Cerebellar nuclear complex (tissue), 1 donor: ENCODE measurements at regions not wholly inside any gene's neighbourhood (a gene's known extent, or its start where the extent isn't known, plus 50 kb on each side); places are given as distances from the start of the nearest gene placed in this dataset.
"Not testable (repeated sequence)": the region's sequence is repeated elsewhere in the genome, so short reads cannot be mapped to it uniquely, and the experiment has no call there.

Source experiments
- DNase-seq, 2 experiments: peaks; one replicate each; lab custom pipeline; 2025; lab: John Stamatoyannopoulos, UW

DNA sequence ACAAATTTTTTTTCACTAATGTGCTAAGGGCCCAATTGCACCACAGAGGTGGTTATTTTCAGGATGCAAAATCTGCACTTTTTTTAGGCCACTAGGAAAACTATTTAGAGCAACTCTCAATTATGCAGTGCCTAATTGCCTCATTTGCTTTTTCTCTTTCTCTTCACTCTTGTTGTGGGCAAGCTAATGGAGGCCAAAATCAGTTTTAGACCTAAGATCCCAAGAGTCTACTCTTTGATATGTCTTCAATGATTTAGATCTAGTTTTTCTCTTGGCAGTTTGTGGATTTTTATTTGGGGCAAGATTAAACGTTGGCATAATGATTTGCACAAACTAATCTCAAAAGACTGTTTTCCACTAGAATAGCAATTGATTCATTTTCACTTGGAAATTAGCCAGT lies 1996.9 kb downstream of the LRRC4C start:
- DNase-seq = no peak

- no peak for DNase-seq
These were observed 1998.4 kb downstream of the LRRC4C start for GRCh38 chr11:39461066-39461465.

DNA sequence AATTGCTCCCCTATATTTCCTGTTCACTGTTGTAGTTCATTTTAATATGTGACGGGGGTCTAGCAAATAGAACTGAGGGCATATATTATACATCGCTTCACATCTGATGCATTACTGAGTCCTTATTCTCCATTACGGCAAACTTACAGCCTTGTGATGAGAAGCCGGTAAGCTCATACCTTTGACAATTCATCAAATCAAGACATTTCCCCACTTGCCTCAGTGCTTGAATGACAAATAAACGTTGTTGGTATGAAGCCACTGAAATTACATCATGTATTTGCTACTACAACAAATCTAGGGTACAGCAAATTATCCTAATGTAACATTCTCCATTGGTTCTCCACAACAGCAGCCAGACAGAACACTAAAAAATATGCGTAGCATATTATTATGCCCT lies 1999.8 kb downstream of the LRRC4C start:
- no peak for DNase-seq

- DNase-seq = no peak
These were observed 2001.0 kb downstream of the LRRC4C start for GRCh38 chr11:39458481-39458880.

DNA sequence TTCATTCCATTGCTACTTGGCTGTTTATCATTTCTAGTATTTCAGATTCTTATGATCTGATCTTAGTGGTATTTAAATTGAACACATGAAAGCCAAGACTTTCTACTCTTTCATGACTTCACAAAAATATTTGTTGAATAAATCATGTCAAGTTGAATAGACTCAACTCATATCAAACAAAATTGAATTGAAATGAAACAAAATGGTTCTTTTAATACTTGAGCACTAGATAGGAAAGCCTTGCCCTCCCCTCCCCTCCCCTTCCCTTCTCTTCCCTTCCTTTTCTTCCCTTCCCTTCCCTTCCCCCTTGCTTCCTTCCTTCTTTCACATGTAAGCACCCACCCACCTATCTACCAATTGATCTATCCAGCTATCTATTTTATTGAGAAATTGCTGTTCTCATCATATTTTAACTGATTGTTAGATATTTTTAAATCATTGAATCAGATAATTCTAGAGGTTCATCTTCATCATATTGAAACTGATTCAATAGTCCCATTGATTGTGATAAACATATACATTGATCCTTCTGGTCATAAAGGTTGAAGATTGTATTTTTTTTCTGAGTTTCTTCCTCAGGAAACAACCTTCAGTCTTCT lies 2015.9 kb downstream of the LRRC4C start:
- DNase-seq = no peak

DNA sequence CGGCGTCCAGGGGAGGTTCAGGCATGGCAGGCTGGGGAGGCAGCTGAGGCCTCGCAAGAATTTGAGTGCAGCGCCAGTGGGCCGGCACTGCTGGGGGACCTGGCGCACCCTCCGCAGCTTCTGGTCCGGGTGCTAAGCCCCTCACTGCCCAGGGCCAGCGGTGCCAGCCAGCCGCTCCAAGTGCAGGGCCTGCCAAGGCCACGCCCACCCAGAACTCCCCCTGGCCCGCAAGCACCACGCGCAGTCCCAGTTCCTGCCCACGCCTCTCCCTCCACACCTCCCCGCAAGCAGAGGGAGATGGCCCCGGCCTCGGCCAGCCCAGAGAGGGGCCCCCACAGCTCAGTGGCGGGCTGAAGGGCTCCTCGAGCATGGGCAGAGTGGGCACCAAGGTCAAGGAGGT lies 2017.3 kb downstream of the LRRC4C start:
- DNase-seq = no peak

DNA sequence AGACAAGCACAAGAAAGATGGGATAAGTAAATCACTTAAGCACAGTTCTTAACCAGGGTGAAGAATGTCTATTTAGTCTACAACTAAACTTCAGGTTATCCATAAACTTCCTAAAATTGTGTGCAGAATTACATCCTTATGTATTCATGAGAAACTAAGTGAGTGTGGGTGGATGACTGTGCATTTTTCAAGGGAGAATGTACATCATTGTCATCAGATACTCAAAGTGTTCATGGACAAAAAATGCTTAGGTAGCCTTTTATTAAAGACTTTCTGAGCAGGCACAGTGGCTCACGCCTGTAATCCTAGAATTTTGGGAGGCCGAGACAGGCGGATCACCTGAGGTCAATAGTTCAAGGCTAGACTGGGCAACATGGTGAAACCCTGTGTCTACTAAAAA lies 2023.8 kb downstream of the LRRC4C start:
- DNase-seq = no peak

GRCh38 chr11:39434466-39434865 lies 2025.0 kb downstream of the LRRC4C start:
- no peak for DNase-seq

- DNase-seq = no peak
These were observed 2026.5 kb downstream of the LRRC4C start for GRCh38 chr11:39432929-39433328.

- no peak for DNase-seq
These were observed 2034.2 kb downstream of the LRRC4C start for GRCh38 chr11:39425226-39425625.

- no peak for DNase-seq
These were observed 2047.3 kb downstream of the LRRC4C start for GRCh38 chr11:39412117-39412516.

DNA sequence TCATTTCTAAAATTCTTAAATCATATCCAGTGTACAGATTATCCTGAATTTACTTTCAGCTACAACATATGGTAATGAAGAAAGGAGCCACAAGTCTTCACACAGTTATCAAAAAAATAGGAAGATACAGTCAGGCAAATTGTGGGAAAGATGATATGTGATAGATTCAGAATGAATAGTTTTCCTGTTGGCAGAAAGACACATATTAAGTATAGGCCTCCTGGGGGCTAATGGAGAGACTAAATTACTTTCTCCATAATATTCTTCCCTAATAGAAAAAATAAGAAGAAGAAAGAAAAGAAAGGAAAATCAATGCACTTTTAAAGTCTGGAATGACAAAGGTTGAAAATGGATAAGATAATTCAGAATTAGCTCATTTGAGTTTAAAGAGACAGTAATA lies 2073.5 kb downstream of the LRRC4C start:
- no peak for DNase-seq

GRCh38 chr11:39374963-39375698 lies 2084.3 kb downstream of the LRRC4C start:
- DNase-seq = no peak

DNA sequence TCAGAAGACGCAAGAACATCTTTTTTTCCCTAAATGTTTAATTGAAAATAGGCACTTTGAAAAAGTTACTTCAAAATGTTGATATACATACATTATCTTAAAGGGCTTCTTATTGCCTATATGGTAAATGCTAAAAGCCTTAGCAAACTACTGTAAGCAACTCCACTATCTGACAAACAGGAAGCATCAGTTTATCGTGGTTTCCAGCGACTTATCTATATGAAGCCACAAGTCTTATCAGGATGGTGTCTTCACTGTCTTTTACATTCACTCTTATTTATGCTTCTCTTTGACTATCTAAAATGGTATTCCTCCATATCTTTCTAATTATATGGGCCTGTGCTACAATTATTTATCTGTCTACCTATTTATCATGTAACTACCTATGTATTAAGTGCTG lies 2091.9 kb downstream of the LRRC4C start:
- no peak for DNase-seq

GRCh38 chr11:39365809-39366436 lies 2093.5 kb downstream of the LRRC4C start:
- no peak for DNase-seq

GRCh38 chr11:39363571-39363970 lies 2095.9 kb downstream of the LRRC4C start:
- DNase-seq = no peak

DNA sequence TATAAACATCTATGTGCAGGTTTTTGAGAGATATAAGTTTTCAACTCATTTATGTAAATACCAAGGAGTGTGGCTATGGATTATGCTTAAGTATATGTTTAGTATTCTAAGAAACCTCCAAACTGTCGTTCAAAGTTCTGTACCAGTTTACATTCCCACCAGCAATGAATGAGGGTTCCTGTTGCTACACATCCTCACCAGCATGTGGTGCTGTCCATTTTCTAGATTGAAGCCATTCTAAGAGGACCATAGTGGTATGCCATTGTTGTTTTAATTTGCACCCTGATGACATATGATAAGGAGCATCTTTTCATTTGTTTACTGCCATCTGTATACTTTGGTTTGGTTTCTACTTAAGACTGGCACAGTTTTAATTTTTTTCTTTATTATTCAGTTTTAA lies 2097.9 kb downstream of the LRRC4C start:
- DNase-seq = no peak

- DNase-seq = no peak
These were observed 2113.5 kb downstream of the LRRC4C start for GRCh38 chr11:39345834-39346442.

- DNase-seq = no peak
These were observed 2118.0 kb downstream of the LRRC4C start for GRCh38 chr11:39341461-39341860.

DNA sequence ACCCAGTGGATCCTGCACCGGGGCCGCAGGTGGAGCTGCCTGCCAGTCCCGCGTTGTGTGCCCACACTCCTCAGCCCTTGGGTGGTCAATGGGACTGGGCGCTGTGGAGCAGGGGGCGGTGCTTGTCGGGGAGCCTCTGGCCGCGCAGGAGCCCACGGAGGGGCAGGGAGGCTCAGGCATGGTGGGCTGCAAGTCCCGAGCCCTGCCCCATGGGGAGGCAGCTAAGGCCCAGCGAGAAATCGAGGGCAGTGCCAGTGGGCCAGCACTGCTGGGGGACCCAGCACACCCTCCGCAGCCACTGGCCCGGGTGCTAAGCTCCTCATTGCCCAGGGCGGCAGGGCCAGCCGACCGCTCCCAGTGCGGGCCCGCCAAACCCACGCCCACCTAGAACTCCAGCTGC lies 2126.4 kb downstream of the LRRC4C start:
- DNase-seq = not testable (repeated sequence)

- no peak for DNase-seq
These were observed 2132.2 kb downstream of the LRRC4C start for GRCh38 chr11:39327302-39327701.

GRCh38 chr11:39311888-39312287 lies 2147.6 kb downstream of the LRRC4C start:
- DNase-seq = not testable (repeated sequence)

DNA sequence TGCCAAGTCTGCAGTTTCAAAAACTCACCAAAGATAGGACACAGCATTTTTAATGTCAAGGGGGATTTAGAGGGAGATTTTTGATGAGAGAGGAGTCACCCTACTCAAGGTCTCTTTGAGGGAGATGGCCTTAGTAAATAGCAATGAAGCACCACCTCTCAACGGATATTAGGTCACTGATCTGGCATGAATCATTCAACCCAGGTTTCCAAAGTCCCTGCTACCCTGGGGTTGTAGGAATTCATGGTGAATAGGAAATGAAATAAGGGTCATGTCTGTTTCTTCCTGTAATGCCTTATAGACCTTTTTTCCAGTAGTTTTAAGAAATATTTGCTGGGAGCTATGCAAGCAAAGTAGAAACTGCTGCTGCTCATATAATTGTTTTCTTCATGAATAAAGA lies 2154.9 kb downstream of the LRRC4C start:
- no peak for DNase-seq
